ENCODE measurements at regions not wholly inside any gene's neighbourhood (a gene's known extent, or its start where the extent isn't known, plus 50 kb on each side); places are given as distances from the start of the nearest gene placed in this dataset.
"Not testable (repeated sequence)": the region's sequence is repeated elsewhere in the genome, so short reads cannot be mapped to it uniquely, and the experiment has no call there.

DNA sequence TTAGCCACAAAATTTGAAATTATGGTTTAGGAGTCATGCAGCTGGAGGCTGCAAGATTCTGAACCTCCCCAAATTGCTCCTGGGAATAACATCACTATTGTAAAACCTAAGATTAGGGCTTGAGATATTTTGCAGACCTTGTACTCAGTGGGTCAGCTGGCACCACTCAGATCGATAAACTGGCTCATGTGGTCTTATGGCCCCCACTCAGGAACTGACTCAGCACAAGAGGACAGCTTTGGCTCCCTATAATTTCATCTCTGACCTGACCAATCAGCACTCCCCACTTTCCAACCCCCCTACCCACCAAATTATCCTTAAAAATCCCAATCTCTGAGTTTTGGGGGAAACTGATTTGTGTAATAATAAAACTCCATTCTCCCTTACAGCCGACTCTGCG lies 161.6 kb downstream of the BRMS1L start:
- DNase-seq: no peak

DNA sequence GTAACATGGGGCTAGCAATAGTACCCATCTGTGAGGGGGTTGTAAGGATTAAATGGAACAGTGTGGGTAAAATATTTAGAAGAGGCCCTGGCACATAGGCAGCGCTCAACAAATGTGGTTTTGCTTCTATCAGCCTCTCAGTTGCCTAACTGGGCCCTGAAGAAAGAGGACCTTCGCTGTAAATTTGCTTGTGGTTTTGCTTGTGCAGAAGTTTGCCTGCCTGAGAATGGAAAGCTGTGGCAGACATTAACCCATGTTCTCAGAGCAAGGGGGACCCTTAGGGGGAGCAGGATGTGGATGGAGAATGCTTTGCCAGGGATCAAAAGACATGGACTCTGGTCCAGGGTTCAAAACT lies 160.1 kb downstream of the BRMS1L start:
- no peak for DNase-seq

DNA sequence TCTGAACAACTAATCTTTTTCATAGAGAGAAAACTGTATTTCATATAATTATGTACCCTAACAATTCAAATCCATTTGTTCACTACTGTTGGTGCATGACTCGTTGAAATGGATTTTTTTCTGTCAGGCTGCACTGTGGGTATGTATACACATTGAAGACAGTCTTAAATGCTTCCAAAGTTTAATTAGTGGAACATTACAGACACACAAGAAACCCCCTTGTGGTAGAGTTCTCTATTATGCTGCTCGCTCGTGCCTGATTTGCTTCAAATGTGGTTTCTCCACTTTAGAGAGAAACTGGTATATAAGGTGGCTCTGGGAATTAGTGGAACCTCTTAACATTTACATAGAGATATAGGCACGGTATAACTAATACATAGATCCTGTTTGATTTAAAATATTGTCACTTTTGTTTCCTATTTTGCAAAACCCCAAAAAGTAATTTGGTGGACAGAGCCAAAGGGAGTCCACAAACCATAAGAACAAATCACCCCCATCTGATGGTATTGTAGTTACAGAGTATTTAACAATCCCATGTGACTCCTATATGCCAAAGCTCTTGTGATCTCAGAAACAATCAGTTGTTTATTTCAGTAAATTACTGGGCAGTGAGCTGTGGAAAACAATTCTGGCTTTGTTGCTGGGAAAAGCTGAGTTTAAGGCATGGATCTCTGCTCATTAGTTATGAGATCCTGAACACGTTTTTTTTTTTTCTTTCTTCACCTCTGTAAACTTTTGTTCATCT lies 159.5 kb downstream of the BRMS1L start:
- no peak for DNase-seq

DNA sequence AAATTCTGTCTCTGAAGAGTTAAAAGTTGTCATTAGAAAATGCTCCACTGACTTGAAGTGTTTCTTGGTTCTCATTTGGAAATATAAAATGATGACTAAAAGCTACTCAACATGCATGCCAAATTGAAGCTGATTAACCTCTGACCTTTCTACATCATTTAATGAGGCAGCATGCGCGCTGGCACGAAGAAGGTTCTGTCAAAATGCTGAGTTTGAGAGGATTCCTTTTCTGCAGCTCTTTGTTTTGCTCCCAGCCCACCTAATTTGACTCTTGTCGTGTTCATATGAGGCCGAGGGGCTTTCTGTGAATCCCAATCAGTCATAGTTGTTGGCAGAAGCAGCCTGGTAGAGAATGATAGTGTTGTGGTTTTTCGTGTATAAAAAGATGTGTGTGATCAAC lies 153.4 kb downstream of the BRMS1L start:
- no peak for DNase-seq

DNA sequence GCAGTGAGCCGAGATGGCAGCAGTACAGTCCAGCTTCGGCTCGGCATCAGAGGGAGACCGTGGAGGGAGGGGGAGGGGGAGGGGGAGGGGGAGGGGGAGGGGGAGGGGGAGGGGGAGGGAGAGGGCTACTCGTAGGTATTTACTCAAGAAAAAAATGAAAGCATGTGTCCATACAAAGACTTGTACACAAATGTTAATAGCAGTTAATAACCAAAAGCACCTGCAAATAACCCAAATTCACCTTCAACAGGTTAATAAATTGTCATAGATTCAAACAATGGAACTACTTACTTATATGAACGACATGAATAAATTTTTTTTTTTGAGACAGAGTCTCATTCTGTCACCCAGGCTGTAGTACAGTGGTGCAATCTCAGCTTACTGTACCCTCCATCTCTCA lies 152.4 kb downstream of the BRMS1L start:
- no peak for DNase-seq

DNA sequence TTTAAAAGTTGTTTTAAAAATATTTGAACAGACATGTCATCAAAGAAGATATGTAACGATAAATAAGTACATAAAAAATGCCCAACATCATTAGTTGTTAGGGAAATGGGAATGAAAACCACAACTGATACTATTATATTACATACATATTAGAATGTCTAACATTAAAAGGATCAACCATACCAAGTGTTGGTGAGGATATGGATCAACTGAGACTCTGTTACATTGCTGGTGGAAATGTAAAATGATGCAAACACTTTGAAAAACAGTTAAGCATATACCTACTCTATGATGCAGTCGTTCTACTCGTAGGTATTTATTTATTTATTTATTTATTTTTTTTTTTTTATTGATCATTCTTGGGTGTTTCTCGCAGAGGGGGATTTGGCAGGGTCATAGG lies 149.7 kb downstream of the BRMS1L start:
- no peak for DNase-seq

DNA sequence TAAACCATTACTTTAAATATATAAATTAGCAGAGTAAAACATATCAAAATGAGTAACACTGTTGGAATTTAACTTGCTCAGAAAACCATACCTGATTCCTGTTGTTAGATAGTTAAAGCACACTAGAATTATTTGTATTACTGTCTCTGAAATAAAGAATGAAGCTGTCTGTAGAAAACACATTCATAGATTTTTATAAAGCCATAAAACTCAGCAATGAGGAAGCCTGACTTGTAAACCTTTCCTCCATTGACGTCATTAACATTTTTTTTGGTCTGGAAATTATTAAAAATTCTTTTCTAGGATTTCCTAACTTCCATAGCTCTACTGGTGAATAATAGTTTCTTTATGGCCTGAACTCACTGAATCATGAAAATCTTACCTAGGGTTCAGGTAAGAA lies 147.6 kb downstream of the BRMS1L start:
- DNase-seq: no peak

DNA sequence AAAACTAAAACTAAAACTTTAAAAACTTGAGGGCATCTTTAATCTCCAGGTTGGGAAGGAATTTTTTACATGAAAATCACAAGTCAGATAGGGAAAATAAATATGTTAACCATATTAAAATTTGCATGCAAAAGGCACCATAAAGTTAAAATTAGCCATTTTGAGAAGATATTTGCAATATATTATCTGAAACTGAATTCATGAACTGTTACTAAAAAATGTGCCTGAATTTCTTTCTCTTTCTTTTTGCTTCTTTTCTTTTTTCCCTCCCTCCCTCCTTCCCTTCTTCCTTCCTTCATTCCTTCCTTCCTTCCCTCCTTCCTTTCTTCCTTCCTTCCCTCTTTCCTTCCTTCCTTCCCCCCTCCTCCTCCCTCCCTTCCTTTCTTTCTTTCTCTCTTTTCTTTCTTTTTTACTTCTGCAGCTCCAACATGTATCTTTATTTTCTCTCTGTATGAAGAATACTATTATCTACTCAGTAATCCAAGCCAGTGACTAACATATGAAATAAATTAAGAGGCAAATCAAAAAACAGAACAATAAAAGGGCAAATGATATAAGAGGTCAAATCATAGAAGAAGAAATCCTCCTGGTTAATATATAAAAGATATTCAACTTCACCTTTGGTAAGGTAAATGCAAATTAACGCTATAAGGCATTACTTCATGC lies 146.0 kb downstream of the BRMS1L start:
- no peak for DNase-seq

DNA sequence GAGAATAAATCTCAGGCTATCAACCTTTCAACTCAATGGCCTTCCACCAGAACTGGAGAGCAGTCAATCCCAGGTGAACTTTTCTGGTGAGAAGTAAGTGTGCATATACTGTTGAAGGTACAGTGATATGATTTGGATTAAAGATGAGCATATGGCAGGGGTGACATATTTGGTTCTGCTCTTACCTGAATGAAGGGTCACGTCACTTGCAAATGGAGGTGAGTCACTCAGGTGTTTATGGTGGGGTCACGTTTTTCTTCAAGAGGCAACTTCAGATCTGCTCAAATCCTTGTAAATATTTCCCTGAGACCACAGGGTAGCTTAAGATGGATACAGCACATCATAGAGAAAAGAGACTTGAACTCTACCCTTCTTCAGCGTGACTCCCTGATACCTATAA lies 143.2 kb downstream of the BRMS1L start:
- no peak for DNase-seq

DNA sequence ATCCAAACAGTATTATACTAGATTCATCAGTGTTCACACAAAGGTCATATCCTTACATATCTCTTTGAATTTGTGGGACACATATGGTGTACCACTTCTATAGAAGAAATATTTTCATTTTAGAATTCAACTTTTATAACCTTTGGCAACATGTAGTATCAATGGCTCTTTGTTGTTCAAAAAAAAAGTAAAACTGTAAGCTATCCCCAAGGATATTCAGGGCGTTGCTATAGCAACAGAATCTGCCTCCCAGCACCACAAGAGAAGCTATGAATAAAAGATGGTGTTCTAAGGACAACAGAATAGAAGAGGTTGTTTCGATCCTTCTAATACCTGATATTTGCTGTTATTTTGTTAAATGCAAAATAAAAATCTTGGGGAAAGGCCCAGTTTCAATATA lies 139.3 kb downstream of the BRMS1L start:
- DNase-seq: no peak

DNA sequence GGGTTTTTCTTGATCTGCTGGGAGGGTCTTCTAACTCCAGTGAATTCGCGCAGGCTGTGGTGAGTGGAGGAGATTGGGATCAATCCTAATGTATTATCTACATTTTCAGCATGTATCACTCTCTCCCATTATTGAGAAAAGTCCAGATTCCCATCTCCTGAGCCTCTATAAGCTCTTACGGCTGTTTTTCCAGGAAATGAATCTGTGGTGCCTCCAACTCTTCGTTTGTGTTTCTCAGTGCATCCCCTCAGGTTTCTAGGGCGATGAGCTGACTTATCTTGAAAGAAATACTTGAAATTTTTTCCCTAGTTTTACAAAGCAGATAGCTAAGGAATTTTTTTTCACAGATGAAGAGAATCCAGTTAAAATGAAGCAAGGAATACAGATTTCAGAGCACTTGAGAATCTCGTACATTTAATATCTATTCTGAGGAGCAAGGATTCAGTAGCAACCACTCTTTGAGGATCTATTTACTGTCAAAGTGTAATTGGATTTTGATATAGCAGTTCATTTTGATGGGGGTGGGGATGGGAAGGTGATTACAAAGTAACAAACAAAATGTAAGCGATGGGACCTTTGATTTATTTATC lies 138.7 kb downstream of the BRMS1L start:
- no peak for DNase-seq

DNA sequence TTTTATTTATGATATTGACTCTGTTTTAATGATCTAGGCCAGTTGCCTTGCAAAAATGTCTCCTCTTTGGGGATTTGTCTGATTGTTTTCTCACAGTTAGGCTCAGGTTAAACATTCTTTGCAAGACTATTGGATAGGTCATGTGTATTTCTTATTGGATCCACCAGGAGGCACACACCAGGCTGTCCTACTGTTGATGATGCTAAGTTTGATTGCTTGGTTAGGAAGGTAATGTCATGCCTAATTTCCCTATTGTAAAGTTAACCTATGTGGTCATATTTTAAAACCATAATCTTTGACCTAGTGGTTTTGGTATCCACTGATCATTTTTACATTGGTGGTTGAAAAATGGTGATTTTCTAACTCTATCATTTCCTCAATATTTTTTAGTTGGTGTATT lies 137.1 kb downstream of the BRMS1L start:
- no peak for DNase-seq

DNA sequence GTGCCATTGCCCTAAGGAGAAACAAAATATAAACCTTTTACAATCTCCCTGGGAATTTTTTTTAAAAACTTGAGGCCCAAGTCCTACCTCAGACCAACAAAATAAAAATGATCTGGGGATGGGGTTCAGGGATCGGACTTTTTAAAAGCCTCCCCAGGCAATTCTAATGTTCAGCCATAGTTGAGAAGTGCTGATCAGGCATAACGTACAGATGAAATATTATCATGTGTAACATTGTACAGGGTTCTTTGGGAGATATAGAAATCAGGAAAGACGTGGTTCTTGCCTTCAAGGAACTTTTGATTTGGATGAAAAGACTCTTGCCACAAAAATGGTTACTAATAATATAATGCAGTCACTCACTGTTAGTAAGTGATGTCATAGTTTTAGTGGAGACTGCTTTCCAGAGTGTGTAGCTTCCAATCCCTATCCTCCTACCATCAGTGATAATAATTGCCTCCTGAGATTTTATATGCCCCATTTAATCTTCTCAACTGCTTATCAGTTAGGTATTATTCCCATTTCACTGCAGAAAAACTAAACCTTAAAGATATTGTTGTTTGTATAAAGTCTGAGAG lies 135.6 kb downstream of the BRMS1L start:
- DNase-seq: no peak

DNA sequence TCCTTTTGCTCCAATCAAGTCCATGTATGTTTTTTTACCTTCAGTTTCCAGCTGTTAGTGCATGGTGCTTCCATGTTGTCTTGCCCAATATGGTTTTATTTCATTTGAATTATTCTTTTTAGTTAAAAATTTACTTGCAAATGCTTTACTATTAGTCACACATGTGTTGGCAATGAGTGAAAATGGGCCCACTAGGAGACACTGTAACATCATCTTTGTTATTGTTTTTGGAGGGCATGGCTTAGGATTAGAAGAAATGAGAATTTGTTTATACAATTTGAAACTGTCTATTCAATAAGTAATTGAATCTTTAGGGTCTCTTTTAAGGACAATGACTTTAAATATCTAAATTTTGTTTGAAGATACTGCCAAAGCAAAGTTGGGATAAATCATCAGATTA lies 133.7 kb downstream of the BRMS1L start:
- no peak for DNase-seq

DNA sequence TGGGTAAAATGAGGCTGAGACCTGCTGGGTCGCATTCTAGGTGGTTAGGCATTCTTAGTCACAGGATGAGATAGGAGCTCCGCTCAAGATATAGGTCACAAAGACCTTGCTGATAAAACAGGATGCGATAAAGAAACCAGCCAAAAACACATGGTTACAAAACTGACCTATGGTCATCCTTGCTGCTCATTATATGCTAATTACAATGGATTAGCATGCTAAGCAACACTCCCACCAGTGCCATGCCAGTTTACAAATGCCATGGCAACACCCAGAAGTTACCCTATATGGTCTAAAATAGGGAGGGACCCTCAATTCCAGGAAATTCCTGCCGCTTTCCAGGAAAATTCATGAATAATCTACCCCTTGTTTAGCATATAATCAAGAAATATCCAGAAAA lies 132.4 kb downstream of the BRMS1L start:
- DNase-seq: no peak

DNA sequence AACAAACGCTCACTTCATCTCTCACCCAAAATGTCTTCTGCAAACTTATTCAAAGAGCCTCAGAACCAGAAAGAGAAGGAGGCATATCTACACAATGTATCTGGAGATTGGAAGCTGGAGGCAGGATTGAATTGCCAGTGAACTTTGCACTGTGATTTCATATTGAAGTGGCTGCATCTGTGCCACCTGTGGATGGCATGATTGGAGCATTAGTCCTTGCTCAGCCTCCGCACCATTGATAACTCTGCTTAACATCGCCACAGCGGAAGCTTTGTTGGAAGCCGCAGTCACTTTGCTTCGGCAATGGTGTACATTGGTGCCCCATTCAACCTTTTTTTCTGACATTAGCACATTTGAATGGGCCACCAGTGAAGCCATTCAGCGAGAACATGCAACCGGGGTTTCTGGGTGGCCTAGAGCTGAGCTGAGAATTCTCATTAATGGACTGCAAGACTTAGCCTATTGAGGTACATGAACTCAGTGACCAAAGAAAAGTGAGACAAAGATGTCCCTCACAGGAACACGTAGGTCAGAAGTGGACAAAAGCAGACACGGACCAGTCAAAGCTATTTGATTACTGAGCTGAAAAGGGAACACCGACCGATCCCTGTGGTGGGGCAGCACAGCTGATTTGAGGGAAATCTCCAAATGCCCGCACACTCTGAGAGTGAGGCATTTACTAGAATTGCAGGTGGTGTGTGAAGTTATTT lies 130.4 kb downstream of the BRMS1L start:
- DNase-seq: no peak

DNA sequence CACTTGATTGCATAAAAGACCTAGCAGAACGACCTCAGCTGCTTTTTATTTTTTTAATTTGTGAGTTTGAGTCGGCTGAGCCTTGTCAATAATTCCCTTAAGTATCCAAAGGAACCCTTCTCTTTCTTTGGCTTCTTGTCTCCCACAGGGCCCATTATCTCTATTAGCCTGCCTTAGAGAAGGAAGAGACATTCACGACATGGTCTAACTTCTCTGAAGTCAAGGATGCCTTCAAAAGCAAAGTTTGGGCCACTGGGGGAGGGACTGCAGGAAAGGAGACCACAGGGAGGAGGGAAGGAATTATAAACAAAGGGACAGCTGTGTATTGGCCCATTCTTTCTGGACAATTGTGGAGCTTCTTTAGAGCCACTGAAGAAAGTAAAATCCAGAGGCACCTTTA lies 126.4 kb downstream of the BRMS1L start:
- no peak for DNase-seq

DNA sequence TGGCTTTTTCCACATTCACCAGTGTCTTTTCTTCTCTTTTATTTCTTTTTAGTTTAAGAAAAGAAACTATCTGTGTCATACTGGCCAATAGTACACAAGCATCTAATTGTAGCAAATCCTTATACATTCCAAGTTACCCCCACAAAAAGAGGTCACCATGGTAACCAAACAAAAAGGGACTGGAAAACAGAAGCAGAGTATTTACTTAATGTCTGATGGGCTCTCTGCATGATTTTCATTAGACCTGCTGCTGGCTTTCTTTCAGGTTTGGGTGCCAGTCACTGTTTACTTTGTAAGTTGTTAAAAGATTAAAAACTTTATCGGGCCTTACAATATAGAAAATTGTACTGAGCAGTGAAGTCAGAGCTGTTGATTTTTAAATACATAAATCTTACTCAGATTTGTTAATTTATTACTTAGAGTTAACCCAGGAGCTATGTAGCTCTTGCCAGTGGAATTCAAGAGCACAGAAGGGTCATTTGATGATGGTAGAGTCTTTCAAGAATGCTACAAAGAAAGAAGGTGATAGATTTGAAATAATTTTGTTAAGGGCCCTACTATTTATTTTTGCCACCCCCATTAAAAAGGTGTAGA lies 123.9 kb downstream of the BRMS1L start:
- DNase-seq: no peak

DNA sequence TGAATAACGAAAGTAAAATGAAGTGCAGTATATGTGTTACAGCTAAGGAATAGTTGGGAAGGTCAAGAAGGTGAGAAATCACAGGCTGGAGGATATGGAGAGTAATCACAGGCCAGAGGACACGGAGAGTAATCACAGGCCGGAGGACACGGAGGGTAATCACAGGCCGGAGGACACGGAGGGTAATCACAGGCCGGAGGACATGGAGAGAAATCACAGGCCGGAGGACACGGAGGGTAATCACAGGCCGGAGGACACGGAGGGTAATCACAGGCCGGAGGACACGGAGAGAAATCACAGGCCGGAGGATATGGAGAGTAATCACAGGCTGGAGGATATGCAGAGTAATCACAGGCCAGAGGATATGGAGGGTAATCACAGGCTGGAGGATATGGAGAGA lies 121.8 kb downstream of the BRMS1L start:
- DNase-seq: not testable (repeated sequence)

DNA sequence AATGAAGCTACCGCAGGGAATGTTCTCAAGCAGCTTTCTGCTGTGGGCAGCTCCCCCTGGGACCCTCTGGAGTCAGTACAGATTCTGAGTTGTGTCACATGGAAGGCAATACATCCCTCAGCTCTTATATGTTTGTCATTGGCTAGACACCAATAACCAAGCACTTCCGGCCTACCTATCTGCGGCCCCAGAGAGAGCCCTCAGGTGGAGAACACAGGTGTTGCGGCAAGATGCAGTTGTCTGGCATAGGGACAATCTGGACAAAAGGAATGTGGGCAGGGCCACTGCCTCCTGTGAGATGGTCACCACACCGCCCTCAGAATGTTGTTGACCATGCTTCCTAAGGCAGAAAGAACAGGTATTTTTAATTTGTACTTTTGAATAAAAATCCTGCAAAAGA lies 118.7 kb downstream of the BRMS1L start:
- DNase-seq: no peak

DNA sequence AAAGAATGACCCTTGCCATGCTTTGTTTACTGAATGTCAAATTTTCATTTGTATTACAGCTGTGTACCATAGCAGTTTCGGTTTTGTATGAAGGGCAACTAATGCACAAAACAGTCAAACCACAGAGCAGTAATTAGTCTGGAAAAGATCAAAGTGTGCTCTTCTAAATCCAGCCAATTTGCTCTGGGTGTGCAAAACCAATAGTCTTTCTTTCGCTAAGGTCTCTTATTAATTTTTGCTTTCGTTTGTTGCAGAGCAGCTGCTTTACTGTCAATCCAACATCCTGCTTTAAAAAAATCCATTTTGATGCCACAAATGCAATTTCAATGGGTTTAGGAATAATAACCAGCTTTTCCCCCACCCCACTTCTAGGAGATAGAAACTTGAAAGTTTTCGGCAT lies 114.2 kb downstream of the BRMS1L start:
- DNase-seq: no peak

DNA sequence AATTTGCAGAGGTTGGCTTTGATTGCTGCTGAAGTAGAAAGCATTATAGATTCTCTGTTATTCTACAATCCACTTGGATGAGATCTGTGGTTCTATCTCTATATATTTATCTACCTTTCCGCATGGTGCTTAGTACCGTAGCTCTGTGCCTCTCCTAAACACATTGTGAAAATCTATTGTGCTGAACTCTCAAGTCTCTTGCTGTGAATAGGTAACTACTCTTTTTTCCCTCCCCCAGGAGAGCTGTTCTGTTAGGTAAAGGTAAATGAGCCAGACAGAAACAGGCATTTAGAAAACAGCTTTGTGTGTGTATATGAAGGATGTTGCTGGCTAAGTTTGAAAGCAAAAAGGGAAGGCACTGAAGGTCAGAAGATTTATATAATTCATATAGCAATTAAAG lies 112.6 kb downstream of the BRMS1L start:
- DNase-seq: no peak

DNA sequence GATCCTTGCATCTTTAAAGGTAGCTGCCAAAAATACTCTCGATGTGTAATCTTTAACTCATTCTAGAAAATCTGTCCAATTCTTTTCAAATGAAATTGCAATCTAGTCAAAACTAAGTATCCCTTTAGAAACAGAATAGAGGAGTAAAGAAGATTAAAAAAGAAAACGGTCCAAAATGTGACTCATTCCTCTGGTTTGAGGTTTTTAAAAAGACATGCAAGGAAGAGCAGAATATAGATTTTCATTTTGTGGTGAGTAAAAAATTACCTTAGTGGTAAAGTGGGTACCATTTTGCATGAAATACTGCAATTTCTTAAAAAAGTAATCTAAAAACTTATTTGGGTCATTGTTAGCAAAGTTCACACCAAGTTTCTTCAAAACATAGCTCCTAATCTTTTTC lies 108.4 kb downstream of the BRMS1L start:
- DNase-seq: no peak
